ENCODE measurements at regions not wholly inside any gene's neighbourhood (a gene's known extent, or its start where the extent isn't known, plus 50 kb on each side); places are given as distances from the start of the nearest gene placed in this dataset.

- no peak for TF ChIP-seq EZH2 (IDR thresholded peaks at IDR 0.05)
- no peak for TF ChIP-seq POLR2AphosphoS5 (IDR thresholded peaks at IDR 0.05; ENCODE audit: borderline replicate concordance, low read depth, low read length)
Measured at GRCh38 chr14:22251090-22251489, 337.9 kb downstream of the DAD1 start.

Data from SK-N-MC (cell line).